CD4-positive, alpha-beta T cell treated with Interleukin-6 for 4 hours (primary cell): ENCODE measurements at regions not wholly inside any gene's neighbourhood (a gene's known extent, or its start where the extent isn't known, plus 50 kb on each side); places are given as distances from the start of the nearest gene placed in this dataset.

Experiments
- DNase-seq: peaks from one replicate; pipeline ENCODE4 v3.0.0-alpha.2; 2020; ENCODE audit warnings: mixed read lengths

DNA sequence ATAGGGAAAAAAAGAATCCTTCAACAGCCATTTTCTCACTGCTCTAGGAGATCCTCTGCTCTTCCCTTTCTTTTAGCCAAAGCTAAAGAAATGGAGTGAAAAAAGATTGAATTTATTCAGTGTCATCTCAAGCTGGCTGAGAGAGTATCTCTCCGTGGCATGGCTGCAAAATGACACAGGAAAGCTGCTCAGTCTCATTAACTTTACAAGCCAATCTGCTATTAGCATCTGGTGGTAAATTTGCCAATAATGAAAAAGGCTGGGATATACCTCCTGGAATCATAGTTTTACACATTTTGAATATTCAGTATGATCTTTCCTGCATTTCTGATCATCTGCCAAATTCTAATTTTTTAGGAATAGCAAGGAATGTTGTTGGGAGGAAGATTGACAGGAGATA lies 176.8 kb upstream of the CHRM3 start:
- DNase-seq, result no peak

DNA sequence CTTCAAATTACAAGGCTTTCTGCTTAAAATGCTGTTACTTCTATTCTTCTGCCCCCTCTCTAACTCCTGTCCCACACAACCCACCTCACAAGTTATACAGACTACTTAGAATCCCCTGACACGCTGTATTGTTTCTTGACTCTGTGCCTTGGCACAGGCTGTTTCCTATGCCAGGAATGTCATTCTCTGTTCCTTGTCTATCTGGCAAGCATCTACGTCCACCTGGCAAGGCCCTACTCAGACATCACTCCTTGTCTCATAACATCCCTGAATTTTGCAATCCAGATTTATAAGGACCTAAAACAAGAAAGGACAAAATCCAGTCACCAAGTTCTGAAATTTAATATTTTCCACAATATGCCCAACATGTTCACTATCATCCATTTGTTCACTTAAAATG lies 182.0 kb upstream of the CHRM3 start:
- DNase-seq, result no peak

DNA sequence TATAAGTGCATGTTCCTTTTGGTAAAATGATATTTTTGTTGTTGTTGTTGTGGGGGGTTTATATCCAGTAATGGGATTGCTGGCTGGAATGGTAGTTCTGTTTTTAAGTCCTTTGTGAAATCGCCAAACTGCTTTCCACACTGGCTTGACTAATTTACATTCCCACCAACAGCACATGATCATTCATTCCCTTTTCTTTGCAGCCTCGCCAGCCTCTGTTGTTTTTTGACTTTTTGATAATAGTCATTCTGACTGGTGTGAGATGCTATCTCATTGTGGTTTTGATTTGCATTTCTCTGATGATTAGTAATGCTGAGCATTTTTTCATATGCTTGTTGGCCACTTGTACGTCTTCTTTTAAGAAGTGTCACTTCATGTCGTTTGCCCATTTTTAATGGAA lies 188.5 kb upstream of the CHRM3 start:
- no peak for DNase-seq

DNA sequence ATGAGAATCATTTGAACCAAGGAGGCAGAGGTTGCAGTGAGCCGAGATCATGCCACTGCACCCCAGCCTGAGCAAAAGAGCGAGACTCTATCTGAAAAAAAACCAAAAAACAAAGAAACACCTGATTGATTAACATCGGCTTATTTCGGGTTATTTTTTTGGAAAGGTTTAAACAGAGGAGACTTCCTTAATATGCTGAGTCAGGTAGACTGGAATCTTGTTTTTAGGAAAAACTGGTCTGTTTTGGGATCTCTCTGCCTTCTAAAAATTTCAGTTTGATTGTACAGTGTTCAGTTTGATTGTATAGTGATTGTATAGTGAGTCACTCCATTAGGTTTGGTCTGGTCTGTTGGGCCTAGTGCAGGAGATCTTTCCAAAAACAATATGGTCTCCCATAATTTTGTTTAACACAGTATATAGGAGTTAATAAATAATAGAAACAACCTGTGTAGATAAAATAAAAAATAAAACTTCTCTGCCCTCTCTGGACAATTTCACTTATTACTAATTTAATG lies 196.3 kb upstream of the CHRM3 start:
- DNase-seq, result no peak

DNA sequence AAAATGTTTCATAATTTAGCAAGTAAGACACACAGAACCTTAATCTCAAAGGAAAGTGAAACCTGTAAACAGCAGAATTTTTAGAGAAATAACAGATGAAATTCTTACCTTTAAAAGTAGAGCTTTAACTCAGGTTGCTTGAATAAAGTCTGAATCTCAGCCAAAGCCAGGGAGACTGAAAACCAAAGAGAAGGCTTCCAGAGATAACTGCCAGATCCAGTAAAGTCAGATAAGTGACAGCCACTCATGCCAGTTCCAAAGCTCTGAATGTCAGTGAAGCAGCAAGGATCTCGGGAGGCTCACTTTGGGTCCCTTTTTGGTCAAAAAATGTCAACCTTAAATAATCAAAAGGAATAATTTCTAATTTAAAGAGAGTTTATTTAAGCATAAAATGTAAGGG lies 199.9 kb upstream of the CHRM3 start:
- no peak for DNase-seq

DNA sequence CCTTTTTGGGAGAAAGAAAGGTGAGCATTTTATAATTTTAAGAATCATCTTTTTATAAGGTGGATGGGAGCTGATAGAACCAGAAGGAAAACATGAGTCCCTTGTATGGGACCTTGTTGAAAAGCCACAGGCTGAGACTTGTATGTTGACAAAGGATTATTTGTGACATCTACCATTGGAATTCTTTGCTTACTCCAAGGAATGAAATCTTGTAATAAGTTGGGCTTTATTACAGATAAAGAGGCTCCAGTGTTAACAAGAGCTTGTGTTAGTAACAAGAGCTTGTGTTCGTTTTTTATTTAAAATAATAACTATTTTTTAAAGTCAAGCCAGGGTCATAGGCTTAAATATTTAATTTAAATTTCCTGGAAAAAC lies 201.1 kb upstream of the CHRM3 start:
- DNase-seq, result no peak

DNA sequence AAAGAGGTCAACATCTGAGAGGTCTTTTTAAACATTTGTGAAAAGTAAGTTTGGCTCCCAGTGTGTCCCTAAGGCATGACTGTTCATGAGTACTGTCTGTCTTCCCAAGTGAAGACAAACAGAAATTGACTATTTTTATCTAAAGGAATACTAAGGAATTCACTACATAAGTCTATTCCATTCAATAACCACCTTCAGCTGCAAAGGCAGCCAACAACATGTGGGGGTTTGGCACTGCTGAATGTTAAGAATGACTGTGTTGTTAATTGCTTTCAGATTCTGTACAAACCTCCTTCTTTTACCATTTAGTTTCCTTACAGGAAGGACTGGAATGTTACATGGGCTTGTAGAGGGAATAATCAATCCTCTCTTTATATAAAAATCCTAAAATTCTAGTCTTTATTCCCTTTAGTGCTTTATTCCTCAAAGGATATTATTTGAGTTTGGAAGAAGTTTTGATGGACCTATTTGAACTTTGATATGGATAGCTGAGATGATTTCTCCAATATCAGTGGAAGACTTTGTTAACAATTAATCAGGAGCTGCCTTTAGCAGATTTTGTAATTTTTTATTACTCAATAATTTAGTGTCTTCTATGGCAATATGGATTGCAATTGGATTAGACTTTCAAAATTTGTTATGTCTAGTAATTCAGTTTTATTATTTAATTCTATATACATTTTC lies 201.7 kb upstream of the CHRM3 start:
- no peak for DNase-seq

DNA sequence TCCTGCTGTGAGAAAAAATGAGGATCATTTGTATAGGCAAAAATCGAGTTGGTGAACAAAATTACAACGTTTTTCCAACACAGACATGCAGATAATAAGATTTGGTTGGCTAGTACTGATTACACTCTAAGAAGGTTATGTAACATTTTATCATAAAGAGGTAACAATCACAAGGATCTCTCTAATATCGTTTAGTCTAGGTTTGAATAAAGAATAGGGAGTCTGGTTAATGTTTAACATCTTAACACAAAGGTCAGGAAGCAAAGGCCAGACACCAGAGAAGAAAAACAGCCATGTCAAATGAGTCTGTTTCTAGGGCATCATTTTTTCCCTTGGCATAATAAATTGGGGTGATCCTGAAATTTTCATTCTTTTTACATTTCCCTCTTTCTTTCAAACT lies 207.4 kb upstream of the CHRM3 start:
- no peak for DNase-seq

DNA sequence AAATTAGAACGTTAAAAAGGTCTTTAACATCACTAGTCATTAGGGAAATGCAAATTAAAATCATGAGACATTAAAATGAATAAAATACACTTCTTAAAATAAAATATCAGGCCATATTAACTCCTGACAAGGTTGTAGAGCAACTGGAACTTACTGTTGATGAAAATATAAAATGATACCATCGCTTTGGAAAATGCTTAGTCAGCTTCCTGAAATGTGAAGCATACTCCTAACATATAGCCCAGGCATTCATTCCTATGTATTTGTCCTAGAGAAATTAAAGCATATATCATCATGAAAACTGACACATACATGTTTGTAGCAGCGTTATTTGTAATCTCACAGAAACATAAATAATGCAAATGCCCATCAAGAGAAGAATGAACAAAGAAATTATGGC lies 211.5 kb upstream of the CHRM3 start:
- DNase-seq, result no peak

DNA sequence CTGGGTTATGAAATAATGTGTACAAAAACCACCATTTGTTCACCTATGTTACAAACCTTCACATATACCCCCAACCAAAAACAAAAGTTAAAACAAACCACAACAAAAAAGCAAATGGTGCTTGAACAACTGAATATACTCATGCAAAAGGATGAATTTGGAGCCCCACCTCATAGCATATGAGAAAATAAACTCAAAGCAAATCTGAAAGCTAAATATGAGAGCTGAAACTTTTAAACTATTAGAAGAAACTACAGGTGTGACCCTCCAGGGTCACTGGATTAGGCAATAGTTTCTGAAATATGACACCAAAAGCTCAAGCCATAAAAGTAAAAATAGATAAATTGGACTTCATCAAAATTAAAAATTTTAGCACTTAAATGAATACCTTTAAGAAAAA lies 215.5 kb upstream of the CHRM3 start:
- no peak for DNase-seq

DNA sequence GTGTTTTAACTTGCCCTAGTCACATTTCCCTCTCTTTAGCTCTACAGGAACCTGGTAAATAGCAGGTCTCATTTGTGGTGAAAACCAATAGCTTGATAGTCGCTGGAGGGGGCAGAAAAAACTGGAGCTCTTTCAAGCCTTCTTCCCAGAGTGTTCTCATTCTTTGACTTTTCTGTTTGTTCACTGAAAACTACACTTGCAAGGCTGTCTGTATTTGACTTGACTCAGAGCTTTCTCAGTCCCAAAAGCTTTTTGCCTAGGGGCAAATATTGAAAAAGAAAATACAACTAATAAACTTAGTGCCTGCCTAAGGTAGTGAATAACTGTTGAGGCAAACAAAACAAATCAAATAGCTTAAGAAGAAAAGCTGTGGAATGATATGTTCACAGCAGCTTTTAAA lies 217.1 kb upstream of the CHRM3 start:
- DNase-seq, result no peak

DNA sequence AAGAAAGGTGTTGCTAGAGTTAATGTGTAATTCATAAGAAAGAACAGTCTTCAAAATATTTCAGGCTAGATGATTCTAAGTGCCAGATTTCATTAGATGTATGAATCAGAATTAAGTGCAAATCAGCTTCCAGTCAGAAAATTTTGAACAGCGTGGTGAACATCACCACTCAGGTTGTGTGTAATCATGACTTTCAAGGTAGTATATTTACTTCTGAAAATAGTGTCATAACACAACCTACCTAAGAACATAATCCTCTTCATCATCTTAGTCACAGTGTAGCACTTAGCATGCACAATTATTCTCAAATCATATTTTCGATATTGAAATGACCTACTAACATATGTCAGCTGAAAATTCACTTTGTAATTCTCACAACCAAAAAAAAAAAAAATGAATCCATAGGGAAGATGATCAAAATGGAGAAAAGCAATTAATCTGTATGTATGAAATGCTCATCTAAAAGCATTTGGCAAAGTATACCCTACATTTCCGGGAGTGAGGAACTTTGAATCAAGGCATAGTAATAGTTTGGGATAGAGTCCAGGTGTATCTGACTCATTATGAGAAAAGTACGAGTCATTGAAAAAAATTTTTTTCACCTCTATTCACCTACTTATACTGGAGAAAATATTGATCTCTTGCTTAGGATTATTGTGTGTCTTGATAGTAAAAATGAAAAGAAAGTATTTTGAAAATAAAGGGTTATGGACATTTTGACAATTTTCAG lies 221.8 kb upstream of the CHRM3 start:
- DNase-seq, result no peak

DNA sequence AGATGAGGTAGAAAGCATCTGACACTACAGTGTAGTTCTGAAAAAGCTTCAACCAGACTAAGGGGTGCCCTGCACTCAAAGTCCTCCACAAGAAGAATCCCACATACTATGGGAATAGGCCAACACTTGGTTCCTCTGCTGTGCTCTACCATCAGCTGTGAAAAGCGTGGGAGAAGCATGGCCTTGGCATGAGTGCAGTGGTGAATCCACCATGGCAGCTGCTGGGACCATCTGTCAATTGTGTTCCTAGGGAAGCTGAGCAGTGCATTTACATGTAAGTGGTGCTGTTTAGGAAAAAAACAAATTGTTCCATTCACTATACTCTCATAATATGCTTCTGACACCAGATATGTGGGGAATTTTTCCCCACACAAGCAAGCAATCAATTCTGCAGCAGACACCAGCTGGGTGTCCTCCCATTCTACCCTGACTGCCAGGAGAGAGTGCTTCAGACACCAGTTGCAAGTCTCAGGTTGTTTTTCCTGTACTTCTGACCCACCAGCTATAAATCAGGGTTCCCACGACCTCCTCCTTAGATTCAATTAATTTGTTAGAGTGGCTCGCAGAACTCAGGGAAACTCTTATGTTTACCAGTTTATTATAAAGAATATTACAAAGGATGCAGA lies 230.8 kb upstream of the CHRM3 start:
- DNase-seq, result no peak

DNA sequence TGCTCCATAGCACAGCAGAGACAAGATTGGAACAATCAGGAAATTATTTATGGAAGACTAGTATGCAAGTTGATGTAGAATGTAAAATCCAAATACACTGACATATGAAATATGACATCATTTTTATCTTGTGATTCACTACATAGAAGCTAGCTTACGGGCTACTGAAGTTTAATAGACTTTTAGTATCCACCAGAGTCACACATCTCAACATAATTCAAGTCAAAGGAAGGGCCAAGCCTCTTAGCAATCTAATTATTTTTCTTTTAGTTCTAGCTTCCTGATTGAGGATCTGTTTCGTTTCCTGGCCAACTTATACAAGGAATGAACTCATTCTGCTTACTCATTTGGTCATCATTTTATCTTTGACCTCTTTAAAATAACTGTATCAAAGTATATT lies 234.4 kb upstream of the CHRM3 start:
- no peak for DNase-seq

DNA sequence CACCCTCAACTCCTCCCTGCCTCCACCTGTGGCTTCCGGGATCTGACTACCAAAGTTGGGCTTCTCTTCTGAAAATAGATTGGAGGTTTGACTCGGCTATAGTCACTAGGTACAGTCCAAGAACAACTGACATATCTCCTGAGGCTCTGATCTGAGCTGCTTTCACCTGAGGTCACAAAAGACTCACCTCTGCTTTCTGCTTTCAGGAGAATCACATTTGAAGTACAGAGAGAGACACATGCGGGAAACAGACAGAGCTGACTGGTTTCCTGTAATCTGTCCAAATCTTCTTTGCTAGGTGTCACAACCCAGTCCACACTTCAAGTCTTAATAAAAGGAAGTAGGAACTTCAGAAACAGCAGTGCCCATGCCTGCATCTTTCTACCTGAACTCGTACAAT lies 245.4 kb upstream of the CHRM3 start:
- no peak for DNase-seq

DNA sequence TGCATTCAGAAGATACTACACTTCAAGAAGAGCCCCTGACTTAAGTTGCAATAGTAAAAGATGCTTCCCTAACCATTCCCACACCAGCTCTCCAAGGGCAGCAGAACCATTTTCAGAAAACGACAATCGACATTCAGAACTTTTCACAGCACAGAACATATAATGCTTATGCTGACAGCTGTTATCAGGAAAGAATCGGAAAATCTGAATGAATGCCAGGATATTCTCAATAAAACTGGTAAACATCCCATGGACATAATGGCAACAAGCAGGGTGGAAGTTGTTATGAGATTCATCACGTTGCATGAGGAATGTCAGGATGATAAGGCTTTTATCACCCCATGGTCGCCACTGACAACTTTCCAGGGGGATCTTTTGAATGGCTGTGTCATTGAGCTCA lies 246.6 kb upstream of the CHRM3 start:
- no peak for DNase-seq

DNA sequence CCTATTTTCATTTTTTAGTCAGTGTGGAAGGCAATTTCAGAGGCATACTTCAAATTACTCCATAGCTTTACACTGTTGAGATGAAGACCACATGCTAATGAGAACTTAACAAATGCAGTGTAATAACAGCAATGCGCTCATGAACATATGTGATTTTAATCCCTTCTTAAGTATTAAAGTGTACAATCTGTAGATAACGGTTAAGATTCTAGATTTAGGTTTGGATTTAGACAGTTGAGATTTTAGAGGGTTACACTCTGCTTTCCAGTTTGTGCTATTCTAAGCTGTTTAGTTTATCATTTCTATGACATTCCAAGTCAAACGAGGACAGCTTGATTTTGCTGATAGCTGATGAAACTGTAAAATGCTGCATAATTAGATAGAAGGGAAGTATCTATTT lies 257.8 kb upstream of the CHRM3 start:
- DNase-seq, result no peak

DNA sequence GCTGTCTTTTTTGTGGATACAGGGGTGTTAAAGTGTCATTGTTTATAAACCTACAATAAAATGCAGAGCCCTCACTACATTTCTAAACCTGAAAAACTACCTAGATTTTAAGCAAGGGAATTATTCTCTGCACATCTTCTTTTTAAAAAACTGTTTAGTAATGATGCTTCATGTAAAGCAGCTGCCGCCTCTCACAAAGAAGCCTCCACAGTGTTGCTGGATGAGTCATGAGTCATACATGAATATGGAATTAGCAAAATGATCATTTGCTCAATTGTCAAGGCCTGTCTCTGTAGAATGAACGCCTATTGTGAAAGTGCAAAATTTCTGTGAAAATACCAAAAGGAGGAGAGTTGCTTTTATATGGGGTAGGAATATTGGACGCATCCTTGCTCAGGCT lies 259.5 kb upstream of the CHRM3 start:
- no peak for DNase-seq

DNA sequence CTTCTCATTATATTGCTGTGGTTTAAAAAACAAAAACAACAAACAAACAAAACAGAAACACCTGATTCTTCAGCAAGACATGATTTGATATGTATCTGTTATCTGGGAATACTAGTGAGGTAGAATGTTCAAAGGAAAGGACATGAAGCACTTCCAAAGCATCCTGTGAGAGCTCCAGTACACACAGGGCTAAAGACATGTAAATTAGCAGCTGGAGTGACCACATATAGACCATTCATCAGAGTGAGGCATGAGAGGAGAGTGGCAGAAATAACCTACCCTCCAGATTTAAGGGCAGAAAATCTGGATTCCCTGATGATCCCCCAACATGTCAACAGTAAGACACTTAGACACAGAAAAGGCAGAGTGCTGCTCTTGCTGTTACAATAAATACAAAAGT lies 260.5 kb upstream of the CHRM3 start:
- no peak for DNase-seq

DNA sequence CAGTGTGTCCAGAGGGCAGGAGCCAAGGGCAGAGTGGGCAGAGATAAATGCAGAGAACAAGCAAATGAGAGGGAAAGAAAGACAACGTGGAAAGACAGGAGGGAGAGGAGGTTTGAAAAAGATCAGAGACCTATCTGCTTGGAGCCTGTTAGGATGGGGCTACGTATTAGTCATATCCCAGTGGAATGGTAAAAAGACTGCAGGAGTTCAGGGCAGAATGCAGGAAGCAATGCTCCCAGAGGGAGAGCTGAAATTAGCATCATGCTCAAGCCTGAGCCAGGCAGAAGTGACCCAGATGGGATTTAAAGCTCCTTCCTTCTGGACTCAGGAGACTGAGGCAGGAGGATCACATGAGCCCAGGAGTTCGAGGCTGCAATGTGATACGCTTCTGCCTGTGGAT lies 261.3 kb upstream of the CHRM3 start:
- no peak for DNase-seq

DNA sequence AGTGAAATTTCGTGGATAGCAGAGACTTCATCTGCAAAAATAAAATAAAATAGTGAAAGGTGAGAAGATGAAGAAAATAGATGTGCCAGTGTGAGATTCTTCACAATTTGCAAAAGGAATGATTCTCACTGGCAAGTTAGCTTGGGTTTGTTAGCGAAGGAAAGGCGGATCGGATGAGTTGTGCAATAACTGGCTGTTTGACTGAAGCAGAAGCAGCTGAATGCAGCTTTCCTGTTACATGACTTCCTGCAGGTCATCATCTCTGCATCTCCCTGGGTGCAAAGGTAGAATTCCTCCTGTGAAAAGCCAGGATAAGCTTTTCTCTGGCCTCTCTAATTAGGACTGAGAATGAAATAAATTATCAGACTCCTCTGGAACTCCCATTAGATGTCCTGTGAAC lies 263.1 kb upstream of the CHRM3 start:
- no peak for DNase-seq

DNA sequence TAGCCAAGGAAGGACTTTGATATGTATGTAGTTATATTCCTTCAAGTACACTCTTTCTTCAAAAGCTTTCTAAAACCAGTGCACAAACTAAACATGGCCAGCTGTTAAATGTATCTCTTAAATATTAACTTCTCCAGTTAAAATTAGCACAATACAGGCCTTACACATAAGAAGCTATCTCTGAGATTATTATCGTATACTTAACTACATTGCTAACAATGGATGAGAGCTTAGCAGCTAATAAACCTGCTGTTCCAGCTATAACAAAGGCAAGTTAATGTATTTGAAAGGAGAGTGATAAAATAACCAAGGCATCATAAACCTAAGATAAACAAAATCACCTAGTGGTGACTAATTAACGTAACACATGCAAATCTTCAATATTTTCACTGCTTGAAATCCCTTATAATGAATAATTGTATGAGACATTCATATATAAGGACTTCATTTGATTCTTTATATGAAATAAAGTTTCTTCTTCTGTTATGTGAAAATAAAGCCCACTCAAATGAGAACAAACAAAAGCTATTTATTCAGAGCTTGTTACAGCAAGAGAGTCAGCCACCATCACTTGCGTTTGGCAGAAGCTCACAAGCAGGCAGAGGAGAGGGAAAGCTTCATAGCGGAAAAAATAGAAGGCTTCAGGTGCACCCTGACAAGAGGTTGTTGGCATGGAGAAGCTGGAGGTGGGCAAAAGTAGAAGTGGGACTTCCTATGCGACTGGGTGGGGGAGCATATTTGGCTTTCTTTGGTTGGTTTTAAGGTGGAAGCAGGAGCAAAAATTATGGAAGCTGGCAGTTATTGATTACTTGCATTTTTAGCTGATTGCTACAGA lies 274.1 kb upstream of the CHRM3 start:
- DNase-seq, result no peak

DNA sequence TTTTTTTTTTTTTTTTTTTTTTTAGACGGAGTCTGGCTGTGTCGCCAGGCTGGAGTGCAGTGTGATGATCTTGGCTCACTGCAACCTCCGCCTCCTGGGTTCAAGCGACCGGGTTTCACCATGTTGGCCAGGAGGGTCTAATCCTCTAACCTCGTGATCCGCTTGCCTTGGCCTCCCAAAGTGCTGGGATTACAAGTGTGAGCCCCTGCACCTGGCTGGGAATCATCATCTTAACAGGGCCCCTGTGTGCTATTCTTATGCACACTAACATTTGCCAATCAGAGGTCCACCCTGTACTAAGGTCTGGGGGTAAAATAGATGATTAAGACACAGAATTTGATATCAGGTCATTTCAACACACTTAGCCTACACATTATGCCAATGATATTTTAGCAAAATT lies 278.7 kb upstream of the CHRM3 start:
- DNase-seq, result no peak
